ENCODE measurements at regions not wholly inside any gene's neighbourhood (a gene's known extent, or its start where the extent isn't known, plus 50 kb on each side); places are given as distances from the start of the nearest gene placed in this dataset.
"Not testable (repeated sequence)": the region's sequence is repeated elsewhere in the genome, so short reads cannot be mapped to it uniquely, and the experiment has no call there.

GRCh38 chr14:88955455-88955854 is 131.0 kb downstream of the TTC8 start:
- DNase-seq (no peak), ATAC-seq (no peak)
- peaks cover 9% of the 10 kb centered on the region for H3K9me3 Mint-ChIP-seq (ENCODE audit: insufficient read depth)
- ChIA-PET CTCF (no interaction called here), POLR2A (no interaction called here)
- H3K27ac Mint-ChIP-seq = no peak overlapping the region
- H3K4me1 Mint-ChIP-seq (ENCODE audit: low read depth) = no peaks in the 10 kb centered on the region
- no peaks in the 10 kb centered on the region for H3K27me3 Mint-ChIP-seq (ENCODE audit: low read depth)
- no peaks in the 10 kb centered on the region for H3K36me3 Mint-ChIP-seq (ENCODE audit: low read depth)
- H3K4me3 Mint-ChIP-seq = no peak overlapping the region

GRCh38 chr14:88960496-88960895 is 136.0 kb downstream of the TTC8 start:
- H3K9me3 Mint-ChIP-seq (ENCODE audit: insufficient read depth) = no peaks in the 10 kb centered on the region
- no peaks in the 10 kb centered on the region for H3K4me1 Mint-ChIP-seq (ENCODE audit: low read depth)
- ChIA-PET POLR2A (no interaction called here), CTCF (no interaction called here)
- H3K27ac Mint-ChIP-seq = no peak overlapping the region
- DNase-seq = no peak
- no peak overlapping the region for H3K4me3 Mint-ChIP-seq
- peaks cover 5% of the 10 kb centered on the region for H3K27me3 Mint-ChIP-seq (ENCODE audit: low read depth)
- no peak for ATAC-seq
- H3K36me3 Mint-ChIP-seq (ENCODE audit: low read depth) = no peaks in the 10 kb centered on the region

- no peaks in the 10 kb centered on the region for H3K36me3 Mint-ChIP-seq (ENCODE audit: low read depth)
- H3K9me3 Mint-ChIP-seq (ENCODE audit: insufficient read depth) = no peaks in the 10 kb centered on the region
- H3K4me1 Mint-ChIP-seq (ENCODE audit: low read depth) = no peaks in the 10 kb centered on the region
- DNase-seq (no peak), ATAC-seq (no peak)
- ChIA-PET CTCF (no interaction called here), POLR2A (no interaction called here)
- peaks cover 5% of the 10 kb centered on the region for H3K27me3 Mint-ChIP-seq (ENCODE audit: low read depth)
- no peak overlapping the region for H3K27ac Mint-ChIP-seq
- no peak overlapping the region for H3K4me3 Mint-ChIP-seq
Observed at GRCh38 chr14:88961214-88961613, 136.8 kb downstream of the TTC8 start.

GRCh38 chr14:88962356-88962755 is 137.9 kb downstream of the TTC8 start:
- no peaks in the 10 kb centered on the region for H3K9me3 Mint-ChIP-seq (ENCODE audit: insufficient read depth)
- H3K4me1 Mint-ChIP-seq (ENCODE audit: low read depth) = no peaks in the 10 kb centered on the region
- DNase-seq (no peak), ATAC-seq (no peak)
- no peaks in the 10 kb centered on the region for H3K36me3 Mint-ChIP-seq (ENCODE audit: low read depth)
- no peak overlapping the region for H3K4me3 Mint-ChIP-seq
- POLR2A ChIA-PET = no interaction called here
- CTCF ChIA-PET = no interaction called here
- peaks cover 5% of the 10 kb centered on the region for H3K27me3 Mint-ChIP-seq (ENCODE audit: low read depth)
- H3K27ac Mint-ChIP-seq = no peak overlapping the region

GRCh38 chr14:88967299-88967698 is 142.8 kb downstream of the TTC8 start:
- Mint-ChIP-seq H3K27ac (no peak overlapping the region), H3K36me3 (ENCODE audit: low read depth) (no peaks in the 10 kb centered on the region), H3K9me3 (ENCODE audit: insufficient read depth) (no peaks in the 10 kb centered on the region), H3K27me3 (ENCODE audit: low read depth) (peaks cover 8% of the 10 kb centered on the region), H3K4me1 (ENCODE audit: low read depth) (no peaks in the 10 kb centered on the region), H3K4me3 (no peak overlapping the region)
- ATAC-seq (no peak), DNase-seq (no peak)
- POLR2A ChIA-PET = no interaction called here
- CTCF ChIA-PET = no interaction called here

- Mint-ChIP-seq H3K27ac (no peak overlapping the region), H3K27me3 (ENCODE audit: low read depth) (peaks cover 13% of the 10 kb centered on the region), H3K36me3 (ENCODE audit: low read depth) (no peaks in the 10 kb centered on the region), H3K4me1 (ENCODE audit: low read depth) (no peaks in the 10 kb centered on the region), H3K9me3 (ENCODE audit: insufficient read depth) (no peaks in the 10 kb centered on the region), H3K4me3 (no peak overlapping the region)
- POLR2A ChIA-PET = no interaction called here
- CTCF ChIA-PET = no interaction called here
- ATAC-seq = no peak
- DNase-seq = no peak
Observed at GRCh38 chr14:88975043-88975830, 150.8 kb downstream of the TTC8 start.

DNA sequence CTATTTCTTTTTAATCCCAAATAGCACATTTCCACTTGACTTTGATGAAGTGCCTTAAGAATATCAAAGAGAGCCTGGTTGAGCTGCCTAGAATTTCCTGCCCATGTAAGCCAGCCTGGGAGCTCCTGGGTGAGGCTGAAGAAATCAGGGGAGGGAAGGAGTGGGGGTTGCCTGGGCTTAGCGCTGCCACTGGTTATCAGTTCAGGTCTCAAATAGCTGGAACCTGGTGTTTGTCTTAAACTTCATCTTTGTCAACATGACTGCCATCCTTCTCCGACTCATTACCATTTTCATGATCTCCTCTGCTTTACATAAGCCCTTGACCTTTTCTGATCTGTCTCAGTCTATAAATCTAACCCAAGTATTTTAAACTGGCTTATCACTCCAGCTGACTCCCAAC is 151.5 kb downstream of the TTC8 start:
- H3K36me3 Mint-ChIP-seq (ENCODE audit: low read depth) = no peaks in the 10 kb centered on the region
- ATAC-seq = no peak
- H3K27ac Mint-ChIP-seq = no peak overlapping the region
- ChIA-PET POLR2A (no interaction called here), CTCF (no interaction called here)
- H3K27me3 Mint-ChIP-seq (ENCODE audit: low read depth) = peaks cover 13% of the 10 kb centered on the region
- no peaks in the 10 kb centered on the region for H3K4me1 Mint-ChIP-seq (ENCODE audit: low read depth)
- H3K4me3 Mint-ChIP-seq = no peak overlapping the region
- no peaks in the 10 kb centered on the region for H3K9me3 Mint-ChIP-seq (ENCODE audit: insufficient read depth)
- no peak for DNase-seq

GRCh38 chr14:88980907-88981306 is 156.5 kb downstream of the TTC8 start:
- H3K4me1 Mint-ChIP-seq (ENCODE audit: low read depth); H3K36me3 Mint-ChIP-seq (ENCODE audit: low read depth); POLR2A ChIA-PET; DNase-seq; H3K4me3 Mint-ChIP-seq; H3K27ac Mint-ChIP-seq; CTCF ChIA-PET; H3K9me3 Mint-ChIP-seq (ENCODE audit: insufficient read depth); ATAC-seq: not testable (repeated sequence)
- H3K27me3 Mint-ChIP-seq (ENCODE audit: low read depth) = peaks cover 13% of the 10 kb centered on the region

DNA sequence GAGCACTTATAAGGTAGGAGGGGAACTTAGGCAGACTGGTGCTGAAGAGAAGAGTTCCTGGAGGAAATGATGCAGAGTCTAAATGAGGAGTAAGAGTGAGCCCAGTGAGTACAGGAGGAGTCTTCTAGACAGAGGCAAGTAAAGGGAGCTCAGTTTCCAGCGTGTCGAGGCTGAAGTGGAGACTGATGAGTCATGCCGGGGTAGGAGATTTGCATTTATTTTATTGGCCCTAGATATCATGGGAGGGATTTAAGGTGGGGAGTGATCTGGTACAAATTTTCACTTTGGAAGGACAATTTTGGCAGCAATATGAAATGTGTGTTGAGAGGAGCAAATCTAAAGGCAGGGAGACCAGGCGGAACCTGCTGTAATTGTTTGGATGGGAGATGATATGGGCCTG is 157.5 kb downstream of the TTC8 start:
- Mint-ChIP-seq H3K27me3 (ENCODE audit: low read depth) (peaks cover 13% of the 10 kb centered on the region), H3K9me3 (ENCODE audit: insufficient read depth) (no peaks in the 10 kb centered on the region), H3K36me3 (ENCODE audit: low read depth) (no peaks in the 10 kb centered on the region), H3K4me1 (ENCODE audit: low read depth) (no peaks in the 10 kb centered on the region), H3K27ac (no peak overlapping the region), H3K4me3 (no peak overlapping the region)
- DNase-seq (no peak), ATAC-seq (no peak)
- CTCF ChIA-PET = no interaction called here
- POLR2A ChIA-PET = no interaction called here

DNA sequence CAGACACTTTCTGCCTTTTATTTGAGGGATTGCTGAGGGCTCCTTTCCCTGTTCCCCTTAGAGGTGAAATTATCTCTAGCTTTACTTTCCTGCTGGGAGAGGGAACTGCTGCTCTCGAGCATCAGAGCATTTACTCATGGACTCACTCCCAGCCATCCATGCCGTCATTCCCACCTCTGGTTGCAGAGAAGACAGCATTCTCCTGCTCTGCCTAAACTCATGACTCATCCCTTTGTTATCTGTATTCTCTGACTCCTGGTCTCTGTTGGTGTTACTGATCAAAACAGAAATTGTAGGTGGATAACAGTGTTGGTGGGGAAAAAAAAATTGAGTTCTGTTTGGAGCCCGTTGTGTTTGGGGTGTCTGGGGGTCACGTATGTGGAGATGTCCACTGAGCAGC is 159.3 kb downstream of the TTC8 start:
- CTCF ChIA-PET = no interaction called here
- Mint-ChIP-seq H3K27me3 (ENCODE audit: low read depth) (peaks cover 7% of the 10 kb centered on the region), H3K9me3 (ENCODE audit: insufficient read depth) (no peaks in the 10 kb centered on the region), H3K36me3 (ENCODE audit: low read depth) (no peaks in the 10 kb centered on the region), H3K4me1 (ENCODE audit: low read depth) (no peaks in the 10 kb centered on the region), H3K27ac (no peak overlapping the region), H3K4me3 (no peak overlapping the region)
- ATAC-seq = no peak
- POLR2A ChIA-PET = no interaction called here
- DNase-seq = no peak

DNA sequence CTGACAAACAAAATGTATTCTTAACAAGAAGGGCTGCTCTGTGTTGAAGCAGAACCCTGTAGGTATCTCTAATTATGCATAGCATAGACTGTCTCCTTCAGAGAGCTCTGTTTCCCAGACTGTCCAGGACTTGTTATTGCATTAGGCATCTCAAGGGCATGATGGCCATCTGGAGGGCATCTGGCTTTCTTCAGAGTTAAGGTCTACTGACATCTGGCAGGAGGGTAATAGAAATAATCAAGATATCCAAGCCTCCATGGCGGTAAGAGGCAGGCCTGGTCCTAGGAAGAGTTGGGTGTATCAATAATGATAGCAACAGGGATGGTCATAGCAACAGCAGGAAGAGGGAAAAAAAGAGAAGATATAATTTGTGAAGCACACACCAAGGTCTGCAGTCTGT is 161.2 kb downstream of the TTC8 start:
- H3K36me3 Mint-ChIP-seq (ENCODE audit: low read depth) = no peaks in the 10 kb centered on the region
- H3K4me1 Mint-ChIP-seq (ENCODE audit: low read depth) = no peaks in the 10 kb centered on the region
- DNase-seq (no peak), ATAC-seq (no peak)
- no peak overlapping the region for H3K27ac Mint-ChIP-seq
- no peaks in the 10 kb centered on the region for H3K9me3 Mint-ChIP-seq (ENCODE audit: insufficient read depth)
- no peak overlapping the region for H3K4me3 Mint-ChIP-seq
- ChIA-PET CTCF (no interaction called here), POLR2A (no interaction called here)
- no peaks in the 10 kb centered on the region for H3K27me3 Mint-ChIP-seq (ENCODE audit: low read depth)

DNA sequence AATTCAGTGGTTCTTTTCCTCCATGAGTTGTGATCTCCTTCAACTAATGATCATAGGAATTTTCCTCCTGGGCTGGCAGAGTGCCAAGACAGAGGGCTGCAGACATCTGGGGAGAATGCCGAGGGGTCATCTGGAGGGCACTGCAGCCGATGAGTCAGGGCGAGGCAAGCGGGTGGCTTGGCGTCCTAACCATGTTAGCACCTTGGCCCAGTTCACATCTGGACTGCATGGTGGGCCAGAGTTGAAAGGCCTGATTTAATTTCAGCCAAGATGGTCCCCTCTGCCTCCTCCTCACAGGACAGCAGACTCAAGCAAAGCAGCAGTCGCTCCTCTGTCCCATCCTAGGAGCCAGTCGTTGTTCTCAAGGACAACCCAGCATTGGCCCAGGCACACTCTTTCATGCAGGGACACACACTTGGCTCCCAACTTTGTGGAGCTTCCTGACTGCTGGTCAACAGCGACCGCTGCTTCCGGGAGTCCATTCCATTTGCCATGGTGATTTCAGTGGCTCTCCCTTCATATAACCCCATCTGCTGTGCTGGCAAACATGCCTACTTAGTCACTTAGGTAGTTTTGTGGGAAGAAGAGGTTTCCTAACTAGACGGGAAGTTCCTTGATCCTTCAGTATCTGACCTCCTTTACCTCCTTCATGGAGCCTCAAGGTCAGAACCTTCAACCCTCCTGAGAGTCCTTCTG is 161.8 kb downstream of the TTC8 start:
- no peak for DNase-seq
- Mint-ChIP-seq H3K4me3 (no peak overlapping the region), H3K36me3 (ENCODE audit: low read depth) (no peaks in the 10 kb centered on the region), H3K27me3 (ENCODE audit: low read depth) (no peaks in the 10 kb centered on the region), H3K4me1 (ENCODE audit: low read depth) (no peaks in the 10 kb centered on the region), H3K27ac (no peak overlapping the region), H3K9me3 (ENCODE audit: insufficient read depth) (no peaks in the 10 kb centered on the region)
- CTCF ChIA-PET = no interaction called here
- POLR2A ChIA-PET = no interaction called here
- no peak for ATAC-seq

- ATAC-seq; H3K4me3 Mint-ChIP-seq; H3K27ac Mint-ChIP-seq; H3K27me3 Mint-ChIP-seq (ENCODE audit: low read depth); CTCF ChIA-PET; H3K36me3 Mint-ChIP-seq (ENCODE audit: low read depth); H3K9me3 Mint-ChIP-seq (ENCODE audit: insufficient read depth); H3K4me1 Mint-ChIP-seq (ENCODE audit: low read depth); POLR2A ChIA-PET; DNase-seq: not testable (repeated sequence)
Observed at GRCh38 chr14:88986908-88987307, 162.5 kb downstream of the TTC8 start.

All from activated CD8-positive, alpha-beta T cell treated with anti-CD3 and anti-CD28 coated beads, Interleukin-2, amount 10 ng/mL, durations not matched to agents 7 days and 5 days (primary cell).